Right atrium auricular region (tissue), 2 donors: ENCODE measurements at regions not wholly inside any gene's neighbourhood (a gene's known extent, or its start where the extent isn't known, plus 50 kb on each side); places are given as distances from the start of the nearest gene placed in this dataset.

Source experiments
- DNase-seq: peaks from one replicate; pipeline ENCODE4 v3.0.0-alpha.2; 2019; ENCODE audit warnings: low spot score
- H3K27ac ChIP-seq, 2 donors: fragments of 200-600 bp; sonication (generic); 1 replicate in 1 of 2; 2 replicates in 1 of 2; pipeline ENCODE4 v1.5.1; 2016 to 2019
- H3K27me3 ChIP-seq, 2 donors: fragments of 200-600 bp; sonication (generic); one replicate each; pipeline versions ENCODE4 v1.5.1 to v1.6.0; 2017 to 2019
- H3K36me3 ChIP-seq: fragments of 200-600 bp; sonication (generic); one replicate; pipeline ENCODE4 v1.5.1; 2016
- H3K4me1 ChIP-seq, 2 donors: fragments of 200-600 bp; sonication (generic); one replicate each; pipeline versions ENCODE4 v1.5.1 to v1.6.0; 2017 to 2019
- H3K4me3 ChIP-seq, 2 donors: fragments of 200-600 bp; sonication (generic); 1 replicate in 1 of 2; 2 replicates in 1 of 2; pipeline ENCODE4 v1.5.1; 2017 to 2019; ENCODE audit warnings: mild to moderate bottlenecking in 1 of 2, moderate library complexity in 1 of 2
- H3K9me3 ChIP-seq, 2 donors: fragments of 200-600 bp; sonication (generic); one replicate each; pipeline ENCODE4 v1.5.1; 2019
- CTCF ChIP-seq, 2 donors: fragments of 200-600 bp; sonication (generic); IDR thresholded peaks; one replicate each; pipeline ENCODE4 v1.5.1; 2019; ENCODE audit warnings: antibody characterized with exemption in 2 of 2

- Histone ChIP-seq H3K4me3 (no peak overlapping the region), H3K27me3 (no peaks in the 10 kb centered on the region), H3K36me3 (no peaks in the 10 kb centered on the region), H3K4me1 (no peaks in the 10 kb centered on the region), H3K27ac (no peak overlapping the region), H3K9me3 (no peaks in the 10 kb centered on the region)
- no peak for TF ChIP-seq CTCF (IDR thresholded peaks at IDR 0.05)
- no peak for DNase-seq
Observed at GRCh38 chr4:35649778-35650177, 594.5 kb downstream of the ARAP2 start.

- DNase-seq = no peak
- TF ChIP-seq CTCF (IDR thresholded peaks at IDR 0.05) = no peak
Observed at GRCh38 chr4:35652197-35652596, 592.1 kb downstream of the ARAP2 start.

GRCh38 chr4:35653451-35653850 lies 590.9 kb downstream of the ARAP2 start:
- H3K27ac ChIP-seq = no peak overlapping the region
- DNase-seq = no peak
- no peaks in the 10 kb centered on the region for H3K4me1 ChIP-seq
- H3K27me3 ChIP-seq = no peaks in the 10 kb centered on the region
- no peak for TF ChIP-seq CTCF (IDR thresholded peaks at IDR 0.05)
- H3K9me3 ChIP-seq = peaks cover 0 to 6% of the 10 kb centered on the region in 2 donors
- no peaks in the 10 kb centered on the region for H3K36me3 ChIP-seq
- no peak overlapping the region for H3K4me3 ChIP-seq

More at GRCh38 chr4:35652197-35652596, 592.1 kb downstream of the ARAP2 start:
- Histone ChIP-seq H3K4me3 (no peak overlapping the region), H3K36me3 (no peaks in the 10 kb centered on the region), H3K27me3 (no peaks in the 10 kb centered on the region), H3K27ac (no peak overlapping the region), H3K4me1 (no peaks in the 10 kb centered on the region), H3K9me3 (peaks cover 0 to under 1% of the 10 kb centered on the region in 2 donors)

- Histone ChIP-seq H3K4me3 (no peak overlapping the region), H3K27me3 (no peaks in the 10 kb centered on the region), H3K36me3 (no peaks in the 10 kb centered on the region), H3K27ac (no peak overlapping the region), H3K4me1 (no peaks in the 10 kb centered on the region), H3K9me3 (no peaks in the 10 kb centered on the region)
- no peak for DNase-seq
- no peak for TF ChIP-seq CTCF (IDR thresholded peaks at IDR 0.05)
Observed at GRCh38 chr4:35673137-35673536, 571.2 kb downstream of the ARAP2 start.

GRCh38 chr4:35684755-35685154 lies 559.6 kb downstream of the ARAP2 start:
- H3K36me3 ChIP-seq = no peaks in the 10 kb centered on the region
- no peak overlapping the region for H3K4me3 ChIP-seq
- no peaks in the 10 kb centered on the region for H3K4me1 ChIP-seq
- DNase-seq = no peak
- no peaks in the 10 kb centered on the region for H3K27me3 ChIP-seq
- no peak for TF ChIP-seq CTCF (IDR thresholded peaks at IDR 0.05)
- H3K27ac ChIP-seq = no peak overlapping the region
- no peaks in the 10 kb centered on the region for H3K9me3 ChIP-seq

GRCh38 chr4:35689870-35690269 lies 554.4 kb downstream of the ARAP2 start:
- no peaks in the 10 kb centered on the region for H3K36me3 ChIP-seq

More at GRCh38 chr4:35689870-35690269, 554.4 kb downstream of the ARAP2 start:
- Histone ChIP-seq H3K27me3 (no peaks in the 10 kb centered on the region), H3K9me3 (no peaks in the 10 kb centered on the region), H3K4me1 (no peaks in the 10 kb centered on the region), H3K4me3 (no peak overlapping the region), H3K27ac (no peak overlapping the region)
- no peak for TF ChIP-seq CTCF (IDR thresholded peaks at IDR 0.05)
- no peak for DNase-seq
